ENCODE measurements at regions not wholly inside any gene's neighbourhood (a gene's known extent, or its start where the extent isn't known, plus 50 kb on each side); places are given as distances from the start of the nearest gene placed in this dataset.
"Not testable (repeated sequence)": the region's sequence is repeated elsewhere in the genome, so short reads cannot be mapped to it uniquely, and the experiment has no call there.

DNA sequence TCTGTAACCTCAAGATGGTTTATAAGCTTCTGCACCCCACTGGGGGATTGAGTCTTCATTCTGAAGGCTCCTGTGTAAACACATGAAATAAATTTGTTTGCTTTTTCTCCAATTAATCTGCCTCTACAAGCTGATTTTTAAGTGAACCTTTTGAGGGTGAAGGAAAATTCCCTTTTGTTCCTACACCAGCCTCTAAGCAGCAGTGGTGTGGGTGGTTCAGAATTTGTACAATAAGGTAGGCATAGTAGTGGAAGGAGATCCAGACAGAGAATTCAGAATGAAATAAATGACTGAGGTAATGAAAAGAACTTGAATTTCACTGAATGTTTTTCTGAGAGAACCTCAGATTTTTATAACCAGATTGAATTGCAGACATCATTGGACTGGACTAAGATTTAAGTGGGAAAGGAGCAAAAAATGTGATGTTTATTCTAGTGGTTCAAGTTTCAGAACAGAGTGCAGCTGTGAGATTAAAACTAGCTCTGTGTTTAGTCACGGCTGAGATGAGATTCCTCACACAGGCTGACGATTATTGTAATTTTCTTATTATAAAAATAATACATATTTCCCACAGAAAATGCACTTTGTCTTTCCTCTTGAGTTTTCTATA is 1162.2 kb downstream of the TYW1 start:
- no peak for DNase-seq (ENCODE audit: low read depth in 2 of 2)

DNA sequence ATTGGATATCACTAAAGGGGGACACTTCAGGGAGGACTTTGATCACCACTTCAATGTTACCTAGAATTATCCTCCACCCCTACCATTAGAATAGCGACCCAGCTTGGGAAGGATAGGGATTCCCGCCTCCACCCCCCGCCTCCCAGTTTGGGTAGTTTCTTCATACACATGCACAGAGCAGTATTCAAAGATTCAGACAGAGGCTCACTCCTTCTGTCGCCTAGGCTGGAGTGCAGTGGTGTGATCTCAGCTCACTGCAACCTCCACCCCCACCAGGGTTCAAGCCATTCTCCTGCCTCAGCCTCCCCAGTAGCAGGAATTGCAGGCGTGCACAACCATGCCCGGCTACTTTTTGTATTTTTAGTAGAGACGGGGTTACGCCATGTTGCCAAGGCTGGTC is 1166.1 kb downstream of the TYW1 start:
- DNase-seq (ENCODE audit: low read depth in 2 of 2) = no peak

DNA sequence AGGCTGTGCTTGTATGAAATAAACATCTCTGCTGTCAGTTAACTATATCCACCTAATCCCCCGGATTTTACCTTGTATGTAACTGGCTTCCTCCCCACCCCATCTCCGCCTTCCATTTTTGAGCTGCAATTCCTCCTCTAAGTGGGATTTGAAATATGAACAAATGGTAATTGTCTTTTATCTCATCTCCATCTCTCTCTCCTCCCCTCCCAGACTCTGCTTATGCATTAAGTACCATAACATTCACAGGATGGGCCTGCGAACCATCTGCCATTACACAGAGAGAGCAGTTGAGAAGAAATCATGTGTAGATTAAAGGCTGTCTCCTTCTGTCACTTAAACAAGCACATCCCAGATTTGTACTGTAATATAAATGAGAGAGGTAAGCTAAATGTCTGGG is 1169.9 kb downstream of the TYW1 start:
- no peak for DNase-seq (ENCODE audit: low read depth in 2 of 2)

DNA sequence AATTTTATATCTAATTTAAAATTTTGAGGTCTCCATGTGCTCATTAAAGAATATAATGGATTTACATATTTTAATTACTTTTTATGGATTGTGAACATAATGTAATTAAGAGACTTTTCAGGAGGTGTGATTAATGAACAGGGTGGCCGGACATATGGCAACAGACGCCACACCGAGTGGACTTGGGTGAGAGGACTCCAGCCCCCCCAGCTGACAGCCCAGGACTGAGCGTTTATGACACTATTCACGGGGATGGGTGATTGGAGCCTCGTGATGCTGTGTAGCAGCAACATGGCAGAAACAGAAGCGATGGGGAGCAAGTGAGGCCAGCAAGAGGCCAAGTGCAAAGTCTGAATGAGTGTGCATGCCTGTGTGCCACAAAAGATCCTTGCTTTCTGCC is 1176.9 kb downstream of the TYW1 start:
- DNase-seq (ENCODE audit: low read depth in 2 of 2) = no peak

GRCh38 chr7:68176974-68177373 is 1180.3 kb downstream of the TYW1 start:
- no peak for DNase-seq (ENCODE audit: low read depth in 2 of 2)

DNA sequence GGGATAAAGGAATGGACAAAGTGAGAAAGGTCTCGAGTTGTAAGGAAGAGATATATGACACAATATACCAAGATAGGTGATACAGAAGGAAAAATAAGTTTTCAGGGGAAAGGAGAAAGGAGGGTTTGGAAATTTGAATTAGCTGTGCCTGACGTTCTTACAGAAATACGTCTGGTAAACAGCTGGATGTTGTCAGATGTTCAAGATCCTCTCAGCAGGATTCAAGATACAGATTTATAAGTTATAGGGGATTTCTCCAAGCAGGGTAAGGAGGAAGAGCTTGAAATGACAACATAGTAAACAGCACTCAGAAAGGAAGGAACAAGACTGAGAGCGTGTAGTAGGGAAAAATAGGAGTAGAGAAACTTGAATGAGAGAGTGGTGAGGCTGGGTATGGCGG is 1184.1 kb downstream of the TYW1 start:
- no peak for DNase-seq (ENCODE audit: low read depth in 2 of 2)

- DNase-seq (ENCODE audit: low read depth in 2 of 2) = no peak
Observed at GRCh38 chr7:68183176-68183575, 1186.5 kb downstream of the TYW1 start.

- DNase-seq (ENCODE audit: low read depth in 2 of 2) = no peak
Observed at GRCh38 chr7:68185631-68186456, 1189.2 kb downstream of the TYW1 start.

- no peak for DNase-seq (ENCODE audit: low read depth in 2 of 2)
Observed at GRCh38 chr7:68187532-68187931, 1190.9 kb downstream of the TYW1 start.

GRCh38 chr7:68192941-68193340 is 1196.3 kb downstream of the TYW1 start:
- DNase-seq (ENCODE audit: low read depth in 2 of 2) = no peak

DNA sequence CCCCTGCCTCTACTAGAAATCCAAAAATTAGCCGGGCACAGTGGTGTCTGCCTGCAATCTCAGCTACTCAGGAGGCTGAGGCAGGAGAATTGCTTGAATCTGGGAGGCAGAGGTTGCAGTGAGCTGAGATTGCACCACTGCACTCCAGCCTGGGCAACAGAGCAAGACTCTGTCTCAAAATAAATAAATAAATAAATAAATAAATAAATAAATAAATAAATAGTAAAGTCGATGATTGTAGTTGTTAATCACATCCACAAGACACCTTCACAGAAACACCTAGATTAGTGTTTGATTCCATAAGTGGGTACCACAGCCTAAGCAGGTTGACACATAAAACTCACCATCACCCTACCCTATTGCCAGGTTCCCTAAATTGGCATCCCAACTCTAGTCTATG is 1199.0 kb downstream of the TYW1 start:
- not testable (repeated sequence) for DNase-seq (ENCODE audit: low read depth in 2 of 2)

GRCh38 chr7:68200051-68200670 is 1203.5 kb downstream of the TYW1 start:
- no peak for DNase-seq (ENCODE audit: low read depth in 2 of 2)

DNA sequence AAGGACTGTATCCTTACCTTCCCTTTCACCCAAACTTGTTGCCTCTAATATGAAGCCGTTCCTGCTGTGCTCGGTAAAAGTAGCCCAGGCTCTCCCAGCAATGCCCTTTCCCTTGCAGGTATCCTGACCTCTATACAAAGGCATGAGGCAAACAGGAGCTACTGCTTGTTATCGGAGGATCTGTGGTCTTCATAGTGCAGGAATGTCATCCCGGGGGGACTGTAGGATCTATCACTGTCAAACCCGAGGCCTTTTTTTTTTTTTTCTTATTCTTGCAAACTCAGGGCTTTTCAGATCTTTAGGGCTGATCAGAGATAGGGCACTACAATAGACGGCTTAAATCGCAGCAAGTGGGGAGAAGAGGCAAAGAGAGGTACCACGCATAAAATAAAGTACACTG is 1206.6 kb downstream of the TYW1 start:
- no peak for DNase-seq (ENCODE audit: low read depth in 2 of 2)

DNA sequence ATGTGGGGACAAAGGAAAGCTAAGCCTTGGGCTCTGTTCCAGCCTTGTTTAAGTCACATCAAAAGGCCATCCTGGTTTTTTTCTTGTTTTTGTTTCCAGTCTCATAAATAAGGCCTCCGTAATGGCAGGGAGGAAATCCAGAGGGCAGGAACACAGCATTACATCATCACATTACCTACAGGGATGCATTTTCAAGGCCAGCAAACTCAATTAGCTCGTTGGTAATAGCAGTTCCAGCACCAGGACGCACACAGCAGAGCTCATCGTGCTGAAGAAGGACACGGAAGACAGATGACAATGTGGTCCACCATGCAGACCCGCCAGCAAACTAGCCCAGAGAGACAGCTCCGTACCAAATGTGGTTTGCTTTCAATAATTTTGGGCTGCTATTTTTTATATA is 1209.2 kb downstream of the TYW1 start:
- no peak for DNase-seq (ENCODE audit: low read depth in 2 of 2)

GRCh38 chr7:68206946-68207485 is 1210.4 kb downstream of the TYW1 start:
- no peak for DNase-seq (ENCODE audit: low read depth in 2 of 2)

DNA sequence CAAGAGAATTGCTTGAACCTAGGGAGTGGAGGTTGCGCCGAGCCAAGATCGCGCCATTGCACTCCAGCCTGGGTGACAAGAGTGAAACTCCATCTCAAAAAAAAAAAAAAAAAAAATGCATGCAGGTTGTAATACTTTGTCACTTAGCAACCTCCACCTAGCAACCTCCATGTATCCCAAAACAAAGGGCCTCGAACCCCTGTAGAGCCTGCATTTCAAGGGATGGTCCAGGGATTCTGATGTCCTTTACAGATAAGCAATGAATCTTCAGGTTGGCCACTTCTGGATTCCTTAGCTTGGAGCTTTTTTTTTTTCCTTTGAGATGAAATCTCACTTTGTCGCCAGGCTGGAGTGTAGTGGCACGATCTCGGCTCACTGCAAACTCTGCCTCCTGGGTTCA is 1211.0 kb downstream of the TYW1 start:
- no peak for DNase-seq (ENCODE audit: low read depth in 2 of 2)

GRCh38 chr7:68209486-68209885 is 1212.9 kb downstream of the TYW1 start:
- DNase-seq (ENCODE audit: low read depth in 2 of 2) = no peak

DNA sequence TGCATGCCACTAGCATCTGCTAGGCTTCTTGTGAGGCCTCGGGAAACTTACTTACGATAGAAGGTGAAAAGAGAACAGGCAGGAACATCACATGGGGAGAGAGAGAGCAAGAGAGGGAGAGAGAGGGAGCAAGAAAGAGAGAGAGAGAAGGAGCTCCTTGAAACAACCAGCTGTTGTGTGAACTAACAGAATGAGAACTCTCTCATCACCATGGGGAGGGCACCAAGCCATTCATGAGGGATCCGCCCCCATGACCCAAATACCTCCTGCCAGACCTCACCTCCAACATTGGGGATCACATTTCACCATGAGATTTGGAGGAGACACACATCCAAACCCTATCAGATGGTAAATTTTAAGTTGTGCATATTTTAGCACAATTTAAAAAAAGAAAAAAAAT is 1217.2 kb downstream of the TYW1 start:
- DNase-seq (ENCODE audit: low read depth in 2 of 2) = no peak

DNA sequence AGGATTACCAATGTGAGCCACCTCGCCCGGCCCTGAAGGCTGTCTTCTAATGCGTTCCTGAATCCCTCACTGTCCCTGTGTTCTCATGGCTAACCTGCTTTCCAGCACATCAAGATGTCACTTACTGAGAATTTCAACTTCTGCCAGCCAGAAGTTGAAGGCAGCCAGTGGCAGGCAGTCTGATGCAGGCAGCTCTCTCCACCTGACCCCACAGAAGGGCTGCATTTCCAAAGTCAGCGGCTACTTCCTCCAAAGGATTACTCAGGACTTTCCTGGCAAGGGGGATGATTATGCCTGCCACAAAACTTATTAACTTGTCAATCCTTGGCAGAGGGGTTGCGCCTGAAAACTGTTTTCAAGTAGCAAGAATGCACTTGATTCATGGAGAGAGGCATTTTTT is 1219.4 kb downstream of the TYW1 start:
- DNase-seq (ENCODE audit: low read depth in 2 of 2) = no peak

- DNase-seq (ENCODE audit: low read depth in 2 of 2) = no peak
Observed at GRCh38 chr7:68217426-68217825, 1220.8 kb downstream of the TYW1 start.

DNA sequence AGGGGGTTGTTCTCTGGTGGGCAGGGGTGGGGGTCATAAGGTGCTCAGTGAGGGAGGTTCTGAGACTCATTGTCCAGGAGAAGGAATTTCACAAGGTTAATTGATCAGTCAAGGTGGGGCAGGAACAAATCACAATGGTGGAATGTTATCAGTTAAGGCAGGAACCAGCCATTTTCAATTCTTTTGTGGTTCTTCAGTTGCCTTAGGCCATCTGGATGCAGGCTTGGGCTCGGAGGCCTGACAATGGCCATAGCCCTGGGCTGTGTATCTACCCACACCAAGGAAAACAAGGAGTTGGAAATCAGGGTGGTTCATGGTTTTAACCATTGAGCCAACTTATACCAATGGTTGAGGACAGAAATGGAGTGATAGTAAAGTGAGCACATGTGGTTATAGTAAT is 1221.8 kb downstream of the TYW1 start:
- no peak for DNase-seq (ENCODE audit: low read depth in 2 of 2)

- DNase-seq (ENCODE audit: low read depth in 2 of 2) = no peak
Observed at GRCh38 chr7:68222311-68222710, 1225.7 kb downstream of the TYW1 start.
